ENCODE measurements at regions not wholly inside any gene's neighbourhood (a gene's known extent, or its start where the extent isn't known, plus 50 kb on each side); places are given as distances from the start of the nearest gene placed in this dataset.

- FAIRE-seq (peak; percentile 31), DNase-seq (ENCODE audit: low read depth, low spot score) (no peak)
- H3K4me2 ChIP-seq (ENCODE audit: insufficient read depth, low read length) = no peak overlapping the region
- H3K79me2 ChIP-seq (ENCODE audit: control insufficient read depth, insufficient read depth, low read length) = no peaks in the 10 kb centered on the region
- BruUV-seq (replicated peaks) = no TSS peak
- CTCF ChIA-PET = no interaction called here
- intact Hi-C loops (cut with micrococcal nuclease) = no loop called here
- dilution Hi-C loops (cut with MboI; ENCODE audit: extremely low pct_ligation_motif_present, low sequenced_read_pairs) = no loop called here
- H2AFZ ChIP-seq (ENCODE audit: low read depth, low read length) = no peak overlapping the region
- TF ChIP-seq EZH2 (IDR thresholded peaks at IDR 0.05; ENCODE audit: borderline replicate concordance, low read depth, low read length, severe bottlenecking) = no peak
- no peak for TF ChIP-seq CTCF (IDR thresholded peaks at IDR 0.05; ENCODE audit: extremely low read depth in 1 of 2, insufficient read depth in 1 of 2, low read depth in 1 of 2, low read length in 2 of 2)
- TF ChIP-seq POLR2A (IDR thresholded peaks at IDR 0.05; ENCODE audit: low read depth, low read length) = no peak
- TF ChIP-seq POLR2AphosphoS5 (IDR thresholded peaks at IDR 0.05; ENCODE audit: insufficient read depth, low read depth, low read length) = no peak
- no peak for TF ChIP-seq GATA2 (IDR thresholded peaks at IDR 0.05; ENCODE audit: insufficient read depth, insufficient read length, low read depth, low read length)
- TF ChIP-seq MYC (IDR thresholded peaks at IDR 0.05; ENCODE audit: low read depth, low read length) = no peak
- no peaks in the 10 kb centered on the region for H3K36me3 ChIP-seq (ENCODE audit: control insufficient read depth in 2 of 2, extremely low read depth in 1 of 2, insufficient read depth in 2 of 2, low read length in 2 of 2)
- H4K20me1 ChIP-seq (replicated peaks; ENCODE audit: control insufficient read depth, extremely low read depth, insufficient read depth, low read length) = no peaks in the 10 kb centered on the region
- H3K27ac ChIP-seq (ENCODE audit: insufficient read depth, low read depth, low read length) = no peak overlapping the region
- no peaks in the 10 kb centered on the region for H3K9me3 ChIP-seq (replicated peaks; ENCODE audit: control insufficient read depth, insufficient read depth, low read length)
- H3K27me3 ChIP-seq (ENCODE audit: control insufficient read depth in 2 of 2, insufficient read depth in 2 of 2, low read length in 2 of 2) = no peaks in the 10 kb centered on the region
- H3K4me3 ChIP-seq (replicated peaks in 1 of 3; ENCODE audit: insufficient read depth in 1 of 3, low read depth in 1 of 3, low read length in 3 of 3) = no peak overlapping the region
- no peaks in the 10 kb centered on the region for H3K9me1 ChIP-seq (replicated peaks; ENCODE audit: control insufficient read depth, extremely low read depth, insufficient read depth, low read length)
- H3K4me1 ChIP-seq (ENCODE audit: control insufficient read depth, extremely low read depth, insufficient read depth, low read length) = no peaks in the 10 kb centered on the region
- H3K9ac ChIP-seq (replicated peaks; ENCODE audit: extremely low read depth, insufficient read depth, low read length) = no peak overlapping the region
- POLR2A ChIA-PET = no interaction called here
Observed at GRCh38 chr7:131026297-131027000, 292.4 kb upstream of the KLF14 start.
